ENCODE measurements at regions not wholly inside any gene's neighbourhood (a gene's known extent, or its start where the extent isn't known, plus 50 kb on each side); places are given as distances from the start of the nearest gene placed in this dataset.

GRCh38 chrX:128543114-128543513, 490.9 kb upstream of the ACTRT1 start:
- Histone ChIP-seq H2BK5ac (ENCODE audit: insufficient read length, low read length) (no peak overlapping the region), H3K23ac (ENCODE audit: insufficient read length, low read depth, low read length) (no peak overlapping the region), H4K8ac (replicated peaks; ENCODE audit: insufficient read length, low read depth, low read length) (no peak overlapping the region), H4K91ac (ENCODE audit: insufficient read length, low read depth, low read length) (no peak overlapping the region), H3K79me2 (ENCODE audit: insufficient read depth, low read length) (no peaks in the 10 kb centered on the region), H3K14ac (ENCODE audit: insufficient read depth, low read length) (no peak overlapping the region), H3K56ac (ENCODE audit: insufficient read length, low read depth, low read length) (no peak overlapping the region), H3K23me2 (ENCODE audit: insufficient read length, low read depth, low read length, poor library complexity, severe bottlenecking) (no peaks in the 10 kb centered on the region), H3K9ac (ENCODE audit: extremely low read depth, insufficient read length, low read length) (no peak overlapping the region), H3K4ac (ENCODE audit: low read depth, low read length) (no peak overlapping the region), H2BK15ac (ENCODE audit: low read depth, low read length) (no peak overlapping the region), H2AK5ac (ENCODE audit: insufficient read length, low read length) (no peak overlapping the region), H3K27ac (ENCODE audit: insufficient read length, low read depth, low read length) (no peak overlapping the region), H3K27me3 (ENCODE audit: insufficient read depth, low read length) (no peaks in the 10 kb centered on the region), H3T11ph (ENCODE audit: low read length) (no peak overlapping the region), H4K20me1 (ENCODE audit: control insufficient read depth, insufficient read depth, insufficient read length) (no peaks in the 10 kb centered on the region), H2AFZ (ENCODE audit: low read length) (no peak overlapping the region), H2BK12ac (ENCODE audit: insufficient read length, low read depth, low read length) (no peak overlapping the region), H3K18ac (ENCODE audit: insufficient read length, low read depth, low read length) (no peak overlapping the region), H3K4me2 (ENCODE audit: insufficient read depth, insufficient read length, low read length) (no peak overlapping the region), H4K5ac (ENCODE audit: insufficient read length, low read depth, low read length) (no peak overlapping the region), H3K4me1 (ENCODE audit: insufficient read depth, low read length) (no peaks in the 10 kb centered on the region), H2BK120ac (ENCODE audit: low read depth, low read length, poor library complexity, severe bottlenecking) (no peak overlapping the region), H2BK20ac (ENCODE audit: low read depth, low read length, poor library complexity, severe bottlenecking) (no peak overlapping the region), H3K9me3 (ENCODE audit: control insufficient read depth, low read depth, low read length) (peaks cover 4% of the 10 kb centered on the region), H3K79me1 (ENCODE audit: insufficient read depth, low read depth, low read length, poor library complexity, severe bottlenecking) (no peaks in the 10 kb centered on the region)
- no CpG with 5 or more reads among the region's 5 CpGs for WGBS (ENCODE audit: extremely low coverage, insufficient read length, low lambda C conversion rate)
- H3K27me3 Mint-ChIP-seq (ENCODE audit: low read depth): no peaks in the 10 kb centered on the region; the same call in 1 of the 2 replicates
- H3K4me3 Mint-ChIP-seq: no peak overlapping the region
- no peaks in the 10 kb centered on the region for H3K4me1 Mint-ChIP-seq
- no peak for DNase-seq
- H3K27ac Mint-ChIP-seq: no peak overlapping the region
- H3K36me3 Mint-ChIP-seq (ENCODE audit: insufficient read depth in 1 of 3, low read depth in 3 of 3): peaks cover 0 to 5% (median 5%) of the 10 kb centered on the region in 3 experiments; a peak in 5 of 7 replicates
- no peak for TF ChIP-seq CTCF (conservative IDR thresholded peaks at IDR 0.05)
- peaks cover 25 to 79% of the 10 kb centered on the region in 2 experiments for H3K9me3 Mint-ChIP-seq

Measured in H9 (cell line).